ENCODE measurements at regions not wholly inside any gene's neighbourhood (a gene's known extent, or its start where the extent isn't known, plus 50 kb on each side); places are given as distances from the start of the nearest gene placed in this dataset.

DNA sequence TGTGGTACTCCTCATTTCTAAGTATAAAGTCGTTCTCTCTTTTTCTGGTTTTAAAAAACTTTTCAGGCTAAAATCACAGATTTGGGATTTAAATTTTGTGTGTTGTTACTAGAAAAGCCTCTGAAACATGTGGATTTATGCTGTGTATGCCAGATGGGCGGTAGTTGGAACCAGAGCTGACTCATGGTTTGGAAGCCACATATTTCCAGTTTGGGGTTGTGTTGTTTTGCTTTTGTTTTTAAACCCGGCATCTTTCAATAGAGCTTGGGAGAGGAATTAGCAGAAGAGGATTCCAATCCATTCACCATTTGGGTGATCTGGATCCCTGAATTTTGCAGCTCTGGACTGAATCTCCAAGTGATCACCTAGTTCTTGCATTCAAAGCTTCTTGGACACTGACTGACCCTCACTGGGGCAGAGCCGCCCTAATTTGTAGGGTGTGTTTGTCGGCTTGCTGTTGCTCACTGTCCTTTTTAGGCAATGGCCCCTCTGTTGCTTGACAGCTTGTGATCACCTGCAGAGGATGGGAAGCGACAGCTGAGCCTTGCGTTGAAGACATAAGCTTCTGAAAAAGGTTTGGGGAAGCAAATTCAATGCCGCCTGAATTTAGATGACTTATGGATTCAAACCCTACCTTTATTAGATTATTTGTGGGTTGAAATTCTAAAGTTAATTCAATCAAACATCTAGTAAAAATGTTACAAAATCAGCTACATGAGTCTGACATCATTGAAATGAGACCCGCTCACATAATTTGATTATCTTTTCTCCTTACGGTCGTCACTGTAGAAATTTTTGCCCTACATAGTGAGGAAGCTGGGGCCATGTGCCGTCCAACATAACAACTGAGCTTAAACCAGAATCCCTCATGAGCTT is 79.9 kb upstream of the CD83 start:
- TF ChIP-seq POLR2A (IDR thresholded peaks at IDR 0.05; ENCODE audit: low read length) (no peak), GATA1 (IDR thresholded peaks at IDR 0.05; ENCODE audit: low read depth, low read length) (no peak)

Measured in erythroblast (primary cell).